ENCODE measurements at regions not wholly inside any gene's neighbourhood (a gene's known extent, or its start where the extent isn't known, plus 50 kb on each side); places are given as distances from the start of the nearest gene placed in this dataset.

GRCh38 chr7:55639640-55640039, 67.3 kb upstream of the VOPP1 start:
- Mint-ChIP-seq H3K27me3 (no peaks in the 10 kb centered on the region), H3K9me3 (no peaks in the 10 kb centered on the region), H3K4me3 (no peak overlapping the region), H3K27ac (no peak overlapping the region), H3K36me3 (ENCODE audit: low read depth) (no peaks in the 10 kb centered on the region), H3K4me1 (ENCODE audit: low read depth) (peaks cover 11% of the 10 kb centered on the region)
- ChIA-PET CTCF (interaction anchor here (1.1 to 2.9 kb wide), 7 partner anchors 10 to 434 kb away, joined by 3 to 20 read pairs (median 4); no protein-coding TSS in a partner anchor), POLR2A (no interaction called here)
- ATAC-seq = no peak
- TF ChIP-seq CTCF (IDR thresholded peaks at IDR 0.05) = no peak
- no peak for DNase-seq
- intact Hi-C loops (cut with micrococcal nuclease) = loop anchor here (5.0 kb wide), 2 partner anchors 323 to 433 kb away; partner anchors contain the start of gene NIPSNAP2

- CTCF ChIA-PET = interaction anchor here (1.0 to 5.1 kb wide), 3 partner anchors 12 to 335 kb away, joined by 3 to 20 read pairs (median 3); no protein-coding TSS in a partner anchor
- no peak overlapping the region for H3K27ac Mint-ChIP-seq
- peaks cover 14% of the 10 kb centered on the region for H3K27me3 Mint-ChIP-seq
- no peak for DNase-seq
- no peaks in the 10 kb centered on the region for H3K36me3 Mint-ChIP-seq (ENCODE audit: low read depth)
- intact Hi-C loops (cut with micrococcal nuclease) = no loop called here
- H3K4me3 Mint-ChIP-seq = no peak overlapping the region
- no peaks in the 10 kb centered on the region for H3K4me1 Mint-ChIP-seq (ENCODE audit: low read depth)
- POLR2A ChIA-PET = no interaction called here
- ATAC-seq = no peak
- peaks cover 5% of the 10 kb centered on the region for H3K9me3 Mint-ChIP-seq
- no peak for TF ChIP-seq CTCF (IDR thresholded peaks at IDR 0.05)
These were observed 56.9 kb upstream of the VOPP1 start for GRCh38 chr7:55629051-55629677.

GRCh38 chr7:55624813-55625212, 52.5 kb upstream of the VOPP1 start:
- Mint-ChIP-seq H3K27me3 (peaks cover 14% of the 10 kb centered on the region), H3K4me1 (ENCODE audit: low read depth) (no peaks in the 10 kb centered on the region), H3K27ac (no peak overlapping the region), H3K36me3 (ENCODE audit: low read depth) (no peaks in the 10 kb centered on the region), H3K4me3 (no peak overlapping the region), H3K9me3 (peaks cover 7% of the 10 kb centered on the region)
- ATAC-seq = no peak
- intact Hi-C loops (cut with micrococcal nuclease) = no loop called here
- no peak for TF ChIP-seq CTCF (IDR thresholded peaks at IDR 0.05)
- DNase-seq = no peak
- CTCF ChIA-PET = no interaction called here
- POLR2A ChIA-PET = no interaction called here

- Mint-ChIP-seq H3K27me3 (peaks cover 13% of the 10 kb centered on the region), H3K9me3 (peaks cover 7% of the 10 kb centered on the region), H3K4me1 (ENCODE audit: low read depth) (no peaks in the 10 kb centered on the region), H3K36me3 (ENCODE audit: low read depth) (peaks cover under 1% of the 10 kb centered on the region), H3K4me3 (no peak overlapping the region), H3K27ac (no peak overlapping the region)
- CTCF ChIA-PET = interaction anchor here (1.5 kb wide), 1 partner anchor 30 kb away, joined by 5 read pairs; no protein-coding TSS in a partner anchor
- ATAC-seq = no peak
- no peak for TF ChIP-seq CTCF (IDR thresholded peaks at IDR 0.05)
- intact Hi-C loops (cut with micrococcal nuclease) = no loop called here
- no peak for DNase-seq
- POLR2A ChIA-PET = no interaction called here
These were observed 51.3 kb upstream of the VOPP1 start for GRCh38 chr7:55623617-55624016.

GRCh38 chr7:55622241-55622640, 49.9 kb upstream of the VOPP1 start:
- H3K27ac Mint-ChIP-seq = no peak overlapping the region
- peaks cover 1% of the 10 kb centered on the region for H3K36me3 Mint-ChIP-seq (ENCODE audit: low read depth)
- H3K9me3 Mint-ChIP-seq = peaks cover 5% of the 10 kb centered on the region
- CTCF ChIA-PET = interaction anchor here (0.6 kb wide), 1 partner anchor 343 kb away, joined by 3 read pairs; no protein-coding TSS in a partner anchor
- no peaks in the 10 kb centered on the region for H3K4me1 Mint-ChIP-seq (ENCODE audit: low read depth)
- no peak for TF ChIP-seq CTCF (IDR thresholded peaks at IDR 0.05)
- POLR2A ChIA-PET = no interaction called here
- ATAC-seq = no peak
- H3K27me3 Mint-ChIP-seq = peaks cover 17% of the 10 kb centered on the region
- H3K4me3 Mint-ChIP-seq = no peak overlapping the region
- intact Hi-C loops (cut with micrococcal nuclease) = no loop called here
- DNase-seq = no peak
